T-helper 2 cell treated with Interferon-gamma antibody and Interleukin-4, amounts not matched to agents 5 μg/mL and 100 μg/mL, for 36 hours (primary cell): ENCODE measurements at regions not wholly inside any gene's neighbourhood (a gene's known extent, or its start where the extent isn't known, plus 50 kb on each side); places are given as distances from the start of the nearest gene placed in this dataset.

Experiments used
- DNase-seq: peaks from one replicate; pipeline ENCODE4 v3.0.0; 2021; ENCODE audit warnings: low spot score
- H3K27ac Mint-ChIP-seq: one replicate; pipeline ENCODE4 v1.8.0; 2021; ENCODE audit warnings: mild to moderate bottlenecking, mixed read lengths
- H3K27me3 Mint-ChIP-seq: one replicate; pipeline ENCODE4 v1.8.0; 2021; ENCODE audit warnings: low read depth, mixed read lengths
- H3K36me3 Mint-ChIP-seq: one replicate; pipeline ENCODE4 v1.8.0; 2021; ENCODE audit warnings: low read depth, mixed read lengths
- H3K4me1 Mint-ChIP-seq: one replicate; pipeline ENCODE4 v1.8.0; 2021; ENCODE audit warnings: low read depth, mixed read lengths
- H3K4me3 Mint-ChIP-seq: one replicate; pipeline ENCODE4 v1.8.0; 2022; ENCODE audit warnings: mild to moderate bottlenecking, moderate library complexity, mixed read lengths
- H3K9me3 Mint-ChIP-seq: one replicate; pipeline ENCODE4 v1.8.0; 2021; ENCODE audit warnings: mixed read lengths

GRCh38 chr20:11281768-11282167 is 608.0 kb upstream of the JAG1 start:
- H3K27me3 Mint-ChIP-seq, result no peaks in the 10 kb centered on the region
- no peak overlapping the region for H3K27ac Mint-ChIP-seq
- H3K4me1 Mint-ChIP-seq, result no peaks in the 10 kb centered on the region
- H3K4me3 Mint-ChIP-seq, result no peak overlapping the region
- no peaks in the 10 kb centered on the region for H3K9me3 Mint-ChIP-seq
- H3K36me3 Mint-ChIP-seq, result no peaks in the 10 kb centered on the region
- DNase-seq, result no peak

- Mint-ChIP-seq H3K4me3 (no peak overlapping the region), H3K9me3 (no peaks in the 10 kb centered on the region), H3K4me1 (no peaks in the 10 kb centered on the region), H3K27me3 (no peaks in the 10 kb centered on the region), H3K36me3 (no peaks in the 10 kb centered on the region), H3K27ac (no peak overlapping the region)
- no peak for DNase-seq
These were observed 613.3 kb upstream of the JAG1 start for GRCh38 chr20:11287126-11287525.

- Mint-ChIP-seq H3K9me3 (peaks cover 3% of the 10 kb centered on the region), H3K4me3 (no peak overlapping the region), H3K27me3 (no peaks in the 10 kb centered on the region), H3K27ac (no peak overlapping the region), H3K4me1 (no peaks in the 10 kb centered on the region), H3K36me3 (no peaks in the 10 kb centered on the region)
- no peak for DNase-seq
These were observed 621.5 kb upstream of the BTBD3 start for GRCh38 chr20:11296221-11296620.

GRCh38 chr20:11296951-11297350 is 620.7 kb upstream of the BTBD3 start:
- H3K27me3 Mint-ChIP-seq, result no peaks in the 10 kb centered on the region
- no peak overlapping the region for H3K27ac Mint-ChIP-seq

GRCh38 chr20:11301699-11302098 is 616.0 kb upstream of the BTBD3 start:
- DNase-seq, result no peak
- H3K27ac Mint-ChIP-seq, result no peak overlapping the region
- no peaks in the 10 kb centered on the region for H3K36me3 Mint-ChIP-seq
- no peak overlapping the region for H3K4me3 Mint-ChIP-seq
- no peaks in the 10 kb centered on the region for H3K4me1 Mint-ChIP-seq
- H3K27me3 Mint-ChIP-seq, result no peaks in the 10 kb centered on the region
- H3K9me3 Mint-ChIP-seq, result peaks cover 9% of the 10 kb centered on the region

More at GRCh38 chr20:11296951-11297350, 620.7 kb upstream of the BTBD3 start:
- H3K4me1 Mint-ChIP-seq, result no peaks in the 10 kb centered on the region
- no peak for DNase-seq
- no peaks in the 10 kb centered on the region for H3K36me3 Mint-ChIP-seq
- H3K4me3 Mint-ChIP-seq, result no peak overlapping the region
- peaks cover 5% of the 10 kb centered on the region for H3K9me3 Mint-ChIP-seq

GRCh38 chr20:11302436-11302835 is 615.3 kb upstream of the BTBD3 start:
- Mint-ChIP-seq H3K9me3 (peaks cover 9% of the 10 kb centered on the region), H3K4me1 (no peaks in the 10 kb centered on the region), H3K27ac (no peak overlapping the region), H3K27me3 (no peaks in the 10 kb centered on the region), H3K4me3 (no peak overlapping the region), H3K36me3 (no peaks in the 10 kb centered on the region)
- DNase-seq, result no peak

- Mint-ChIP-seq H3K27me3 (no peaks in the 10 kb centered on the region), H3K4me3 (no peak overlapping the region), H3K4me1 (no peaks in the 10 kb centered on the region), H3K9me3 (peaks cover 9% of the 10 kb centered on the region), H3K36me3 (no peaks in the 10 kb centered on the region), H3K27ac (no peak overlapping the region)
- no peak for DNase-seq
These were observed 612.9 kb upstream of the BTBD3 start for GRCh38 chr20:11304795-11305194.

GRCh38 chr20:11305406-11305805 is 612.3 kb upstream of the BTBD3 start:
- Mint-ChIP-seq H3K4me3 (no peak overlapping the region), H3K27ac (no peak overlapping the region), H3K4me1 (no peaks in the 10 kb centered on the region), H3K27me3 (no peaks in the 10 kb centered on the region), H3K36me3 (no peaks in the 10 kb centered on the region), H3K9me3 (peaks cover 9% of the 10 kb centered on the region)
- no peak for DNase-seq

- H3K4me3 Mint-ChIP-seq, result no peak overlapping the region
- no peak overlapping the region for H3K27ac Mint-ChIP-seq
- no peaks in the 10 kb centered on the region for H3K4me1 Mint-ChIP-seq
- H3K9me3 Mint-ChIP-seq, result peaks cover 18% of the 10 kb centered on the region
- no peak for DNase-seq
- no peaks in the 10 kb centered on the region for H3K27me3 Mint-ChIP-seq
- H3K36me3 Mint-ChIP-seq, result no peaks in the 10 kb centered on the region
These were observed 606.0 kb upstream of the BTBD3 start for GRCh38 chr20:11311659-11312224.

GRCh38 chr20:11315525-11315924 is 602.2 kb upstream of the BTBD3 start:
- Mint-ChIP-seq H3K36me3 (no peaks in the 10 kb centered on the region), H3K4me3 (no peak overlapping the region), H3K27me3 (no peaks in the 10 kb centered on the region), H3K4me1 (no peaks in the 10 kb centered on the region), H3K27ac (no peak overlapping the region), H3K9me3 (peaks cover 31% of the 10 kb centered on the region)
- DNase-seq, result no peak

- Mint-ChIP-seq H3K4me1 (no peaks in the 10 kb centered on the region), H3K36me3 (no peaks in the 10 kb centered on the region), H3K9me3 (peaks cover 31% of the 10 kb centered on the region), H3K4me3 (no peak overlapping the region), H3K27me3 (no peaks in the 10 kb centered on the region), H3K27ac (no peak overlapping the region)
- no peak for DNase-seq
These were observed 601.4 kb upstream of the BTBD3 start for GRCh38 chr20:11316244-11316643.

GRCh38 chr20:11320033-11320432 is 597.7 kb upstream of the BTBD3 start:
- Mint-ChIP-seq H3K36me3 (no peaks in the 10 kb centered on the region), H3K27ac (no peak overlapping the region), H3K9me3 (peaks cover 28% of the 10 kb centered on the region), H3K27me3 (no peaks in the 10 kb centered on the region), H3K4me3 (no peak overlapping the region), H3K4me1 (no peaks in the 10 kb centered on the region)
- no peak for DNase-seq

GRCh38 chr20:11323816-11324215 is 593.9 kb upstream of the BTBD3 start:
- Mint-ChIP-seq H3K27ac (no peak overlapping the region), H3K4me1 (no peaks in the 10 kb centered on the region), H3K9me3 (peaks cover 39% of the 10 kb centered on the region), H3K27me3 (no peaks in the 10 kb centered on the region), H3K4me3 (no peak overlapping the region), H3K36me3 (no peaks in the 10 kb centered on the region)
- DNase-seq, result no peak

- Mint-ChIP-seq H3K27ac (no peak overlapping the region), H3K27me3 (no peaks in the 10 kb centered on the region), H3K9me3 (peaks cover 32% of the 10 kb centered on the region), H3K4me3 (no peak overlapping the region), H3K4me1 (no peaks in the 10 kb centered on the region), H3K36me3 (no peaks in the 10 kb centered on the region)
- no peak for DNase-seq
These were observed 592.7 kb upstream of the BTBD3 start for GRCh38 chr20:11324990-11325389.

GRCh38 chr20:11328839-11329238 is 588.9 kb upstream of the BTBD3 start:
- Mint-ChIP-seq H3K4me1 (no peaks in the 10 kb centered on the region), H3K27ac (no peak overlapping the region), H3K36me3 (no peaks in the 10 kb centered on the region), H3K9me3 (peaks cover 21% of the 10 kb centered on the region), H3K4me3 (no peak overlapping the region), H3K27me3 (no peaks in the 10 kb centered on the region)
- DNase-seq, result no peak
